ENCODE measurements at regions not wholly inside any gene's neighbourhood (a gene's known extent, or its start where the extent isn't known, plus 50 kb on each side); places are given as distances from the start of the nearest gene placed in this dataset.
"Not testable (repeated sequence)": the region's sequence is repeated elsewhere in the genome, so short reads cannot be mapped to it uniquely, and the experiment has no call there.

- in situ Hi-C loops (cut with MboI; ENCODE audit: low sequenced_read_pairs), result no loop called here
These were observed 807.4 kb downstream of the TNS3 start for GRCh38 chr7:46774515-46774914.

- in situ Hi-C loops (cut with MboI; ENCODE audit: low sequenced_read_pairs), result no loop called here
These were observed 809.1 kb downstream of the TNS3 start for GRCh38 chr7:46772776-46773175.

DNA sequence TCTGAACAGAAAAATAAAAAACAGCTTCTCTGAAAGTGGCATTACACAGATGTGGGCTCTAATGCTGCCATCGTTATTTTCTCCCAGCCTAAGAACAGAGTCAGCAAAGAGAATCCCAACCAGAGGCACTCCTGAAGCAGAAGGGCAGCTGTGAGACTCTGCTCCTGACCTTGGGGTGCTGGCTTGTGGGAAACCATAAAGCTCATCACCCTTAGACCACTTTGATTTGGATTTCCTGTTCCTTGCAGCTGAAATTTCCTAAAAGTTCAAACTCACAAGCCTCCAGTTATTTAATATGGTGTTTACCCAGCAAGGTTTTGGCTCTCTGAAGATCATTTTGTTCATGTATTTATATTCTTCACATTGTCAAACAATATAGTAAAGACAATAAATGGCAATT is 814.8 kb downstream of the TNS3 start:
- in situ Hi-C loops (cut with MboI; ENCODE audit: low sequenced_read_pairs), result no loop called here

DNA sequence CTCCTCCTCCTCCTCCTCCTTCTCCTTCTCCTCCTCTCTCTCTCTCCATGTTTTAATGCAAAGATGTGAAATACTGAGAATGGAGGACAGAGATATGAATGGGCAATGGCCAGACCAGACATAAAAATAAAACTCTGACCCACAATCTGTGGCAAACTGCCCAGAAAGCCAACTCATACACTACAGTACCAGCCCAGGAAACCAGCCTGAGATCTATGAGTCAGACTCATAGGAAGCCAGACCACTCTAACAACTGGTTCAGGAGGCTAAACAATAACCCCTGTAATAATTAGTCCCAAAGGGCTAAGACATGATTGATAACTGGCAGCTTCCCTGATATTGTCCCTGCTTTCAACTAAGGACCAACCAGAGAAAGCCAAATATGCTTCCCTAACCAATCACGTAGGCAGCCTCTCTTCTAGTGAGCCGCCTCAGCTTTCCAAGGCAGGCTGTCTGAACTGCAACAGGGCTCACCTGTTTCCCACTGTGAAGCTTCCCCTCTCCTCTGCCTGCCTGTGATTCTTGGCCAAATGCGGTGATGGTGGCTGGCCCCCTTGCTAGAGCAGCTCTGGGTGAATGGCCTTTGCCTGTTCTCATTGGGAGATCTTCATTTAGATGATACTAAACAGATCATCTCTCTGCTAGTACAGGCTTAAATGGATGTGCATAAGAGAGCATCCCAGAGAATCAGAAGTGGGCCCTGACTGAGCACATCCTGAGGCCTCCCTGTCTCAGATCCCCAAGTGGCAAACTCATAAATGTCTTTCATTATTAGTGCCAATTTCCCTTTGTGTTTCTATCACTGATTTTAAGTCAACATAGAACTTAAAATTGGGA is 817.6 kb downstream of the TNS3 start:
- in situ Hi-C loops (cut with MboI; ENCODE audit: low sequenced_read_pairs), result no loop called here

DNA sequence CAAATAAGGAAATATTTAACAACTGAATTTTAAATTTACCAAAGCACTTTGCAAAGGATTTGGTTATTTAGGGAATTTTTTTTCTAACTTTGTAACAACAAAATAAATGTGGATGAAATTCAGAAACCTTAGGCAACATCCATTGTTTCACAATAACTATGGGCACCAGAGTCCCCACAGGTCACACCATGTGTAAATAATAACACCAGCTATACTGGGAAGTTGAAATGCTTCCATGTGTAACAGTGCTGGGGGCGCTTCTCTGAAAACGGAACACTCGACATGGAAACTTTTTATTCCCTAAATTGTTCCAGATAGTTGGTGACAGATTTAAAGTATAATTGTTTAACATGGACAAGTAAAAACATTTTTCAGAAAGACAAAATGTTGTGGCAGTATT is 818.6 kb downstream of the TNS3 start:
- in situ Hi-C loops (cut with MboI; ENCODE audit: low sequenced_read_pairs), result no loop called here

GRCh38 chr7:46759711-46760480 is 822.0 kb downstream of the TNS3 start:
- in situ Hi-C loops (cut with MboI; ENCODE audit: low sequenced_read_pairs), result no loop called here

GRCh38 chr7:46756996-46757395 is 824.9 kb downstream of the TNS3 start:
- in situ Hi-C loops (cut with MboI; ENCODE audit: low sequenced_read_pairs), result no loop called here

GRCh38 chr7:46756256-46756655 is 825.7 kb downstream of the TNS3 start:
- in situ Hi-C loops (cut with MboI; ENCODE audit: low sequenced_read_pairs), result no loop called here

GRCh38 chr7:46755120-46756034 is 826.5 kb downstream of the TNS3 start:
- in situ Hi-C loops (cut with MboI; ENCODE audit: low sequenced_read_pairs), result no loop called here

GRCh38 chr7:46754140-46754720 is 827.7 kb downstream of the TNS3 start:
- in situ Hi-C loops (cut with MboI; ENCODE audit: low sequenced_read_pairs), result no loop called here

DNA sequence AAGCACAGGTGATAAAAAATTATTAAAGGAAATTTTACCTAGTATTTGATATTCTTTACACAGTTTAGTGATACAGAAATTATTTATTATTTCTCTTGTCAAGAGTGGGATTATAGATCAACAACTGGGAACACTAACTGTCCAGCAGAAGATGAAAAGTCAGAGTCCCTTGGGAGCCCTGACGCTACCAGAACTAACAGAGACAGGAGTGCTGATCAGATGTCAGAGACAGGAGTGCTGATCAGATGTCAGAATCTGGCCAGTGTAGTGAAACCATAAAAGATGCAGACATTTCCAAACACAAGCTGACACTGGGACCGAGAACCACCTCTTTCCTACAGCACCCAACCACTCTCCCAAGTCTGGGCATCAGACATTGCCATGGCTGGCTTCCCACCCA is 828.2 kb downstream of the TNS3 start:
- in situ Hi-C loops (cut with MboI; ENCODE audit: low sequenced_read_pairs), result no loop called here

GRCh38 chr7:46752881-46753366 is 829.0 kb downstream of the TNS3 start:
- in situ Hi-C loops (cut with MboI; ENCODE audit: low sequenced_read_pairs), result no loop called here

DNA sequence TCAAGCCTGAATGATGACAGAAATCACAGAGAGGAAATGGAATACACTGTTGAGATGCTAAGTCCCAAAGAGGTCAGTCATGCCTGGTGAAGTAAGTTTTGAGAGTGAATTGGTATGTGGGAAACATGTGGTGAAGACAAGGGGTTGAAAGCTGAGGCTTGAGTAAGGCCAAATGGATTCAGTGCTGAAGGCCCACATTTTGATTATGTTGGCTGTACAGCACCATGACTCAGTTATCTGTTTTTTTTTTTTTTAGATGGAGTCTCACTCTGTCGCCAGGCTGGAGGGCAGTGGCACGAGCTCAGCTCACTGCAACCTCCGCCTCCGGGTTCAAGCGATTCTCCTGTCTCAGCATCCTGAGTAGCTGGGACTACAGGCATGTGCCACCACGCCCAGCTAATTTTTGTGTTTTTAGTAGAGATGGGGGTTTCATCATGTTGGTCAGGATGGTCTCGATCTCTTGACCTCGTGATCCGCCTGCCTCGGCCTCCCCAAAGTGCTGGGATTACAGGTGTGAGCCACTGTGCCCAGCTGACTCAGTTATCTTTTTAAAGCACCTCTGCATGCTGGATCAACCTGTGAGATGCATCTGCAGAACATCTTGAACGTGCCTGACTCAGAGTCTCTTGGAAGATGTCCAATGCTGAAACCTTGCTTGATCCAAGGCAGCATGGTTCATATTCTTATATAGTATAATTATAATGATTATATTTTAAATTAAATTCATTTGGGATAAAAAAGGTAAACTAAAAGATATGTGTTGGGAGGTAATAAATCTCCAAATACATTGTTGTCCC is 829.8 kb downstream of the TNS3 start:
- in situ Hi-C loops (cut with MboI; ENCODE audit: low sequenced_read_pairs), result not testable (repeated sequence)

DNA sequence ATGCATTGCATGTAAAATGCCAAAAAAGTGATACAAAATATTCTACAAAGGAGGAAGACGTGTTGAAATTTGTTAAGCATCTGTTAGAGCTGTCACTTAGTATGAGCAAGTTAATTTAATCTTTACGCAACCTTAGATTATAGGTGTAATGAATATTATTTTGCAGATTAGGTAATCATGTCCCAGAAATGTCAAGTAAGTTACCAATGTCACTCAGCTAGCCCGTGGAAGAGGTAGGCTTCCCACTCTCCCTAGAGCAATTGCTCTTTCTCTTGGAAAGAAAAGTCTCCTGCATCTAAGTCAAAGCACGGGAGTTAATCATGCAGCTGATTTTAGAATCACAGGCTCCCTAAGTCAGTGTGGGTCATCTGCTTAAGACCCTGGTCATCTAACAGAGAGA is 830.4 kb upstream of the IGFBP3 start:
- in situ Hi-C loops (cut with MboI; ENCODE audit: low sequenced_read_pairs), result no loop called here

DNA sequence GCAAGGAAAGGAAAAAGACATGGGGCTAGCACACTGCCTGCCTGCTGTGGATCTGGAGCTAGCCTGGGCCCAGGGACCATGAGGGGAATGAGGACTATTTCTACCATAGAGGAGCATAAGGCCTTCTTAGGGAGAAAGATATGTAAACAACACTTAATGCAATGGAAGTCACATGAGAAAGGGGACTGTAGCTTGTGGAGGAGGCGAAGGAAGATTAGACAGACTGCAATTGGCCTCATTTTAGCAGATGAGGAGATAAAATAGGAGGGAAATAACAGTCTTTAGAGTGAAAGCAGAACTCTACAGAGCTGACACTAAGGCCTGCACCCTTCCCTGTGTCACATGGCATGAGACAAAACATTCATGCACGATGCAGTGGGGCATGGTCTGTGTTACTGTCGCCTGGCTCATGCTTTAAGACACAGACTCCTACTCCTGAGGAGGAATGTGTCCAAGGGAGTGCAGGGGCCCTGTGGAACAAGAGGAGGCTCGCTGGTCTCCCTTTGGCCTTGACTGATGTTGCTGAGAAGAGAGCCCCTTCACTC is 829.3 kb upstream of the IGFBP3 start:
- in situ Hi-C loops (cut with MboI; ENCODE audit: low sequenced_read_pairs), result no loop called here

- in situ Hi-C loops (cut with MboI; ENCODE audit: low sequenced_read_pairs), result no loop called here
These were observed 827.0 kb upstream of the IGFBP3 start for GRCh38 chr7:46747869-46748576.

DNA sequence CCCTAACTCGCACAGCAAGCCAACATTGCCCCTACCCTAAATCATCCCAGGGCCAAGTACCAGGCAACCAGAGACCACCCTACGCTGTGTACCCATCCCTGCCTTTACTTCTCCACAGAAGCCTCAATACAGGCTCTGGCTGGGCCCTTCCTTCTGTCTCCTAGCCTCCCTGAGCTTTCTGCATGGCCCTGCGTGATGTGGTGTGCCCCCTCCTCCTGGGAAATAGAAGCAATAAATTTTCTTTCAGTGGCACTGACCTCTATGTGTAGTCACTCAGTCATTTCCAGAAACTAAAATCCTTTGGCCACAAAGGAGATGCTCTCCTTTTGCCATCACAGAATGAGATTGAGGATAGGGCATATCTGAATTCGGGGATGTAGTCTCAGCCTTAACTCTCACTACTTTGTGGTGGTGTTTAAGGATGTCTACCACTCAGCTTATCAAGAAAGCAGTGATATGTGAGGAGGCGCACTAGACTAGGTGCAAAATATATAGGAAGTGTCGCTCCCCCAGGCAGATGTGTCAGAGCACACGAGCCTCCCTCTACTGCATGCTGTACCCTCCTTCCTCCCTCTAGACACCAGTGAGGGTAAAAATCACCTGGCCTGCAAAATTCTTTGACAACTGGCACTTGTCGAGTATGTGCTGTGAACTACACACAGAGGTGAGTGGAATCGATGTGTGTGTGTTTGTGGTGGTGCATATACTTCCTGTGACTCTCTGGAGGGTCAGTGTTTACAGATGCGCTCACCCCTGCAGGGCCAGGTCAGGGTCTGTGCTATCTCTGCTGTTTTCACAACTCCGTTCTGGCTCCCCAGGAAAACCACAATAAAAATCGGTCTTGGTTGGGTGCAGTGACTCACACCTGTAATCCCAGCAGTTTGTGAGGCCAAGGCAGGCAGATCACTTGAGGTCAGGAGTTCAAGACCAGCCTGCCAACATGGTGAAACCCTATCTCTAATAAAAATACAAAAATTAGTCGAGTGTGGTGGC is 825.9 kb upstream of the IGFBP3 start:
- in situ Hi-C loops (cut with MboI; ENCODE audit: low sequenced_read_pairs), result no loop called here

GRCh38 chr7:46745707-46746090 is 824.6 kb upstream of the IGFBP3 start:
- in situ Hi-C loops (cut with MboI; ENCODE audit: low sequenced_read_pairs), result no loop called here

Measured in HL-60/S4 treated with retinoic acid at 250 ng/mL for 4 days and 3 days (cell line).